ENCODE measurements at regions not wholly inside any gene's neighbourhood (a gene's known extent, or its start where the extent isn't known, plus 50 kb on each side); places are given as distances from the start of the nearest gene placed in this dataset.
"Not testable (repeated sequence)": the region's sequence is repeated elsewhere in the genome, so short reads cannot be mapped to it uniquely, and the experiment has no call there.

GRCh38 chr1:190835658-190836057 lies 358.0 kb upstream of the BRINP3 start:
- no peaks in the 10 kb centered on the region for H4K20me1 ChIP-seq (ENCODE audit: control insufficient read depth, extremely low read depth, insufficient read depth, low read length)
- no peak overlapping the region for H3K4me3 ChIP-seq (replicated peaks in 1 of 4; ENCODE audit: control extremely low read depth in 1 of 4, insufficient read depth in 1 of 4, low read depth in 3 of 4, low read length in 4 of 4)
- H3K27ac ChIP-seq (ENCODE audit: insufficient read depth, low read length): no peak overlapping the region
- H3K36me3 ChIP-seq (ENCODE audit: control insufficient read depth, insufficient read depth, low read length): no peaks in the 10 kb centered on the region
- no peak overlapping the region for H3K9ac ChIP-seq (ENCODE audit: insufficient read depth, low read length)
- H3K4me2 ChIP-seq (ENCODE audit: extremely low read depth, insufficient read depth, low read length): no peak overlapping the region
- H3K27me3 ChIP-seq (ENCODE audit: control insufficient read depth, insufficient read depth, low read length): no peaks in the 10 kb centered on the region
- no peak for DNase-seq (ENCODE audit: low read depth in 2 of 2)
- H3K4me1 ChIP-seq (ENCODE audit: control insufficient read depth, extremely low read depth, insufficient read depth, low read length): no peaks in the 10 kb centered on the region
- no peaks in the 10 kb centered on the region for H3K79me2 ChIP-seq (ENCODE audit: control insufficient read depth, insufficient read depth, low read length)
- no peaks in the 10 kb centered on the region for H3K9me3 ChIP-seq (ENCODE audit: control insufficient read depth, insufficient read depth, low read depth, low read length)
- no peak for TF ChIP-seq CTCF (conservative IDR thresholded peaks at IDR 0.05 in 1 of 2, IDR thresholded peaks at IDR 0.05 in 1 of 2; ENCODE audit: low read depth in 1 of 2, low read length in 2 of 2)
- TF ChIP-seq EZH2 (IDR thresholded peaks at IDR 0.05; ENCODE audit: low read length, missing control alignments): no peak
- no peak overlapping the region for H2AFZ ChIP-seq (ENCODE audit: low read length)

GRCh38 chr1:190837200-190837599 lies 359.5 kb upstream of the BRINP3 start:
- H3K4me2 ChIP-seq (ENCODE audit: extremely low read depth, insufficient read depth, low read length); H3K27ac ChIP-seq (ENCODE audit: insufficient read depth, low read length): not testable (repeated sequence)

GRCh38 chr1:190837888-190838287 lies 360.2 kb upstream of the BRINP3 start:
- no peak overlapping the region for H3K4me3 ChIP-seq (replicated peaks in 1 of 4; ENCODE audit: control extremely low read depth in 1 of 4, insufficient read depth in 1 of 4, low read depth in 3 of 4, low read length in 4 of 4)
- H3K79me2 ChIP-seq (ENCODE audit: control insufficient read depth, insufficient read depth, low read length): no peaks in the 10 kb centered on the region
- TF ChIP-seq EZH2 (IDR thresholded peaks at IDR 0.05; ENCODE audit: low read length, missing control alignments) (no peak), CTCF (conservative IDR thresholded peaks at IDR 0.05 in 1 of 2, IDR thresholded peaks at IDR 0.05 in 1 of 2; ENCODE audit: low read depth in 1 of 2, low read length in 2 of 2) (no peak)
- no peaks in the 10 kb centered on the region for H4K20me1 ChIP-seq (ENCODE audit: control insufficient read depth, extremely low read depth, insufficient read depth, low read length)
- H2AFZ ChIP-seq (ENCODE audit: low read length): no peak overlapping the region
- no peaks in the 10 kb centered on the region for H3K36me3 ChIP-seq (ENCODE audit: control insufficient read depth, insufficient read depth, low read length)
- no peak overlapping the region for H3K4me2 ChIP-seq (ENCODE audit: extremely low read depth, insufficient read depth, low read length)
- DNase-seq (ENCODE audit: low read depth in 2 of 2): no peak
- no peaks in the 10 kb centered on the region for H3K27me3 ChIP-seq (ENCODE audit: control insufficient read depth, insufficient read depth, low read length)
- H3K9me3 ChIP-seq (ENCODE audit: control insufficient read depth, insufficient read depth, low read depth, low read length): no peaks in the 10 kb centered on the region
- no peak overlapping the region for H3K27ac ChIP-seq (ENCODE audit: insufficient read depth, low read length)
- H3K9ac ChIP-seq (ENCODE audit: insufficient read depth, low read length): no peak overlapping the region
- no peaks in the 10 kb centered on the region for H3K4me1 ChIP-seq (ENCODE audit: control insufficient read depth, extremely low read depth, insufficient read depth, low read length)

More at GRCh38 chr1:190837200-190837599, 359.5 kb upstream of the BRINP3 start:
- not testable (repeated sequence) for H3K9me3 ChIP-seq (ENCODE audit: control insufficient read depth, insufficient read depth, low read depth, low read length); H3K9ac ChIP-seq (ENCODE audit: insufficient read depth, low read length); H3K4me1 ChIP-seq (ENCODE audit: control insufficient read depth, extremely low read depth, insufficient read depth, low read length); H3K27me3 ChIP-seq (ENCODE audit: control insufficient read depth, insufficient read depth, low read length); DNase-seq (ENCODE audit: low read depth in 2 of 2); H3K79me2 ChIP-seq (ENCODE audit: control insufficient read depth, insufficient read depth, low read length); H4K20me1 ChIP-seq (ENCODE audit: control insufficient read depth, extremely low read depth, insufficient read depth, low read length); H2AFZ ChIP-seq (ENCODE audit: low read length); H3K4me3 ChIP-seq (replicated peaks in 1 of 4; ENCODE audit: control extremely low read depth in 1 of 4, insufficient read depth in 1 of 4, low read depth in 3 of 4, low read length in 4 of 4); H3K36me3 ChIP-seq (ENCODE audit: control insufficient read depth, insufficient read depth, low read length)

Data from fibroblast of lung (primary cell).